Keratinocyte (primary cell): ENCODE measurements at regions not wholly inside any gene's neighbourhood (a gene's known extent, or its start where the extent isn't known, plus 50 kb on each side); places are given as distances from the start of the nearest gene placed in this dataset.

Source experiments
- EZH2 ChIP-seq: IDR thresholded peaks from one replicate; pipeline ENCODE4 v1.6.1; 2012; ENCODE audit warnings: inconsistent platforms, mild to moderate bottlenecking, low read length, moderate library complexity
- TF ChIP-seq, protein P1 (sequence below), 3 experiments: IDR thresholded peaks in 1 of 3; conservative IDR thresholded peaks in 1 of 3; optimal IDR thresholded peaks in 1 of 3; 2 replicates in 2 of 3; 3 replicates in 1 of 3; pipeline versions ENCODE3 to v1.5.1; 2011; ENCODE audit warnings: low read length in 3 of 3, mild to moderate bottlenecking in 3 of 3, moderate library complexity in 2 of 3, control low read depth in 1 of 3, inconsistent platforms in 1 of 3; ENCODE audit not compliant: insufficient read depth in 2 of 3; ENCODE audit errors: extremely low read depth in 1 of 3

DNA sequence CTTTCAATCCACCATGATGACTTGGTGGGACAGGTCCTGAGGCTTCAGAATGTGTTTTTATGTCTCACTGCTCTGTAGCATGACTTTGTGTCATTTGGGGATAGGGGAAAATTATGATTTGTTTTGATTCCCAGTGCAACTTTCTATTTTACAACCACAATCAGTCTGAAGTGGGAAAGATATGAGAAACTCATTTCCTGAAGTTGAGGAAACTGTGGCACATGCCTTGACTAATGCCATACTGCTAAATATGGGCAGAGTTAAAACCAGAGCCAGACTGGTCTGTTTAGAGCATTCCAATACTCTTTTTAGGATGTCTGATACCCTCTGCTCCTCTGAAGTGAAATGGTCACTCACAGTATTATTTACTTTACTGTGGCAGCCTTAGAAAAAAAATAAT lies 307.7 kb downstream of the ADRA2A start:
- TF ChIP-seq EZH2 = no peak
- TF ChIP-seq, protein P1, sequence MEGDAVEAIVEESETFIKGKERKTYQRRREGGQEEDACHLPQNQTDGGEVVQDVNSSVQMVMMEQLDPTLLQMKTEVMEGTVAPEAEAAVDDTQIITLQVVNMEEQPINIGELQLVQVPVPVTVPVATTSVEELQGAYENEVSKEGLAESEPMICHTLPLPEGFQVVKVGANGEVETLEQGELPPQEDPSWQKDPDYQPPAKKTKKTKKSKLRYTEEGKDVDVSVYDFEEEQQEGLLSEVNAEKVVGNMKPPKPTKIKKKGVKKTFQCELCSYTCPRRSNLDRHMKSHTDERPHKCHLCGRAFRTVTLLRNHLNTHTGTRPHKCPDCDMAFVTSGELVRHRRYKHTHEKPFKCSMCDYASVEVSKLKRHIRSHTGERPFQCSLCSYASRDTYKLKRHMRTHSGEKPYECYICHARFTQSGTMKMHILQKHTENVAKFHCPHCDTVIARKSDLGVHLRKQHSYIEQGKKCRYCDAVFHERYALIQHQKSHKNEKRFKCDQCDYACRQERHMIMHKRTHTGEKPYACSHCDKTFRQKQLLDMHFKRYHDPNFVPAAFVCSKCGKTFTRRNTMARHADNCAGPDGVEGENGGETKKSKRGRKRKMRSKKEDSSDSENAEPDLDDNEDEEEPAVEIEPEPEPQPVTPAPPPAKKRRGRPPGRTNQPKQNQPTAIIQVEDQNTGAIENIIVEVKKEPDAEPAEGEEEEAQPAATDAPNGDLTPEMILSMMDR (optimal IDR thresholded peaks at IDR 0.05 in 1 of 3, IDR thresholded peaks at IDR 0.05 in 1 of 3, conservative IDR thresholded peaks at IDR 0.05 in 1 of 3; ENCODE audit: extremely low read depth in 1 of 3, insufficient read depth in 2 of 3, low read length in 3 of 3) = no peak
